Activated naive CD4-positive, alpha-beta T cell treated with anti-CD3 and anti-CD28 coated beads for 36 hours (primary cell): ENCODE measurements at regions not wholly inside any gene's neighbourhood (a gene's known extent, or its start where the extent isn't known, plus 50 kb on each side); places are given as distances from the start of the nearest gene placed in this dataset.
"Not testable (repeated sequence)": the region's sequence is repeated elsewhere in the genome, so short reads cannot be mapped to it uniquely, and the experiment has no call there.

ENCODE experiments used
- CTCF ChIA-PET: fragments of 350-600 bp; sonication (Branson Sonifier 250); formaldehyde crosslinking; loops from one replicate; lab custom pipeline; 2021; ENCODE audit warnings: antibody characterized with exemption; lab: Charles Lee
- DNase-seq: peaks from one replicate; pipeline ENCODE4 v3.0.0-alpha.2; 2020
- H3K27ac Mint-ChIP-seq: one replicate; pipeline ENCODE4 v1.8.0; 2021; ENCODE audit warnings: mild to moderate bottlenecking, mixed read lengths
- H3K27me3 Mint-ChIP-seq: one replicate; pipeline ENCODE4 v1.8.0; 2021; ENCODE audit warnings: low read depth, mixed read lengths
- H3K36me3 Mint-ChIP-seq: one replicate; pipeline ENCODE4 v1.8.0; 2021; ENCODE audit warnings: low read depth, mixed read lengths
- H3K4me1 Mint-ChIP-seq: one replicate; pipeline ENCODE4 v1.8.0; 2021; ENCODE audit warnings: low read depth, mixed read lengths
- H3K4me3 Mint-ChIP-seq: one replicate; pipeline ENCODE4 v1.8.0; 2021; ENCODE audit warnings: mild to moderate bottlenecking, moderate library complexity, mixed read lengths
- H3K9me3 Mint-ChIP-seq: one replicate; pipeline ENCODE4 v1.8.0; 2021; ENCODE audit warnings: mixed read lengths
- intact Hi-C: fragments of 100-400 bp; cut with micrococcal nuclease; formaldehyde crosslinking; loops from one replicate; pipeline ENCODE4 v1.15.1; 2023

DNA sequence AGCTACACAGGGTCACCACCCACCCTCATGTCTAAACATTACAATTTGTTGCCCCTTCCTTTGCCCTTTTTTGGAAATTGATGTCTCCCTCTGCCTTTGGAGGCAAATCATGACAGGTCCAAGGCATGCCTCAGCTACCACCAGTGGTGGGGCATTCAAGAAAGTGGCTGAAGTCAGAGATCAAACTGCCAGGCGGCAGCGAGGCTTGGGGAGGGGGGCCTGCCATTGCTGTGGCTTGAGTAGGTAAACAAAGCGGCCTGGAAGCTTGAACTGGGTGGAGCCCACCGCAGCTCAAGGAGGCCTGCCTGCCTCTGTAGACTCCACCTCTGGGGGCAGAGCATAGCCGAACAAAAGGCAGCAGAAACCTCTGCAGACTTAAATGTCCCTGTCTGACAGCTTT, 152.0 kb upstream of the ATP2B2 start:
- intact Hi-C loops, DNase-seq, H3K36me3 Mint-ChIP-seq, H3K9me3 Mint-ChIP-seq, H3K4me1 Mint-ChIP-seq, H3K4me3 Mint-ChIP-seq, H3K27ac Mint-ChIP-seq: not testable (repeated sequence)
- CTCF ChIA-PET, result interaction anchor here (0.6 kb wide), 1 partner anchor 185 kb away, joined by 4 read pairs; no protein-coding TSS in a partner anchor
- H3K27me3 Mint-ChIP-seq, result peaks cover 17% of the 10 kb centered on the region

DNA sequence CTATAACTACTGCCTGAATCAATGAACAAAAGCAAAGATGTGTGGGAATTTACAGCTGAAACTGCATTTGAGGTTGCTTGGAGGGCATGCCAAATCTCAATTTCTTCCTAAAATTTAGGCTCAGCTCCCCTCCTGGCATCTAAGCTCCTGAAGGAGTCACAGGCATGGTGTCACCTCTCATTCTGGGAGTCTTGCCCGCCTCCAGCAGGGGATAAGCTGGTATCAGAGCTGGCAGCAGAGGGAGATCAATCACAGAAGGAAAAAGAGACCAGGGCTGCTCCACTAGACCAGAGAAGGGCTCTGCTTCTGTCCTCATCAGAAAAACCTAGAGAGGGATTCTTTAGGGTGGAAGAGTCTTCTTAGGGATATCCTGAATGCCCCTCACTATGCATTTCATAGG, 150.4 kb upstream of the SLC6A11 start:
- CTCF ChIA-PET, result no interaction called here
- Mint-ChIP-seq H3K27ac (no peak overlapping the region), H3K4me1 (peaks cover 6% of the 10 kb centered on the region), H3K27me3 (peaks cover 12% of the 10 kb centered on the region), H3K9me3 (no peaks in the 10 kb centered on the region), H3K36me3 (no peaks in the 10 kb centered on the region), H3K4me3 (no peak overlapping the region)
- intact Hi-C loops, result no loop called here
- no peak for DNase-seq

DNA sequence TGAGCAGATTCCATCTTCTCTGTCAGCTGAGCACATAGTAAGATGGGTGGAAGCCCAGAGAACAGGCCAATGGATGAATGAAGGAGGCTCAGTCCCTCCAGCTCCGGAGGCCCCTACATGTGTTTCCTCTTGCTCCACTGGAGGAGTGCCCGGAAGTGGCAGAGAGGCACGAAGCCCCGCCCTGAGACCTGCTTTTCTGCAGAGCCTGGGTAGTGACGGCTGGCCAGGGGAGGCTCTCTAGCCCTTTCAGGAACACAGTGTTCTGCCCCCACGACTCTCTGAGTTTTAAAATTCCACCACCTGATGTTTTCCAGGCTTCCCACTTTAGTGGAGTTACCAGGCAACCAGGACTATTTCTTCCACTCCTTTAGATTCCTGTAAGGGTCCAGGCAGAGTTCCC, 149.4 kb upstream of the SLC6A11 start:
- no peak overlapping the region for H3K4me3 Mint-ChIP-seq
- no peak for DNase-seq

DNA sequence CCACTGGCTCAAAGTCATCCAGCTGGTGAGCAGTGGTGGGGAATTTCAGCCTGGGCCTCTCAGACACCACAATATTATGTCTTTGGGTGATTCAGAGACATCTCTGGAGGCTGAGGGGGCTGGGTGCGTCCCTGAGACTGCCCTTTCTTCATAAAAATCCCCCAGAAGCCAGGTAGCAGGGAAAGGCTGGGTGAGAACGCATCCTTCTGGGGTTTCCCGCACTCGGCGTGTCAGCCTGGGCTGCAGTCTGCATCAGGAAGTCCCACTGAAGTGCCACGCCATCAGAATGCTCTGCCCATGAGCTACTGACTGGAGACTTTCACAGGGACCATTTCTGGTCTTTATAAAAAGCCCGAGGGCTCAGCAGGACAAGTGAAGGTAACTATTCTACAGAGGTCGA, 148.8 kb upstream of the SLC6A11 start:
- Mint-ChIP-seq H3K27me3 (peaks cover 12% of the 10 kb centered on the region), H3K9me3 (no peaks in the 10 kb centered on the region), H3K36me3 (no peaks in the 10 kb centered on the region), H3K27ac (no peak overlapping the region), H3K4me3 (no peak overlapping the region), H3K4me1 (peaks cover 6% of the 10 kb centered on the region)
- CTCF ChIA-PET, result no interaction called here
- DNase-seq, result peak; percentile 6
- intact Hi-C loops, result no loop called here

More for the DNA sequence above, 149.4 kb upstream of the SLC6A11 start:
- Mint-ChIP-seq H3K4me1 (peaks cover 6% of the 10 kb centered on the region), H3K36me3 (no peaks in the 10 kb centered on the region), H3K9me3 (no peaks in the 10 kb centered on the region), H3K27me3 (peaks cover 12% of the 10 kb centered on the region), H3K27ac (no peak overlapping the region)
- CTCF ChIA-PET, result no interaction called here
- intact Hi-C loops, result no loop called here

DNA sequence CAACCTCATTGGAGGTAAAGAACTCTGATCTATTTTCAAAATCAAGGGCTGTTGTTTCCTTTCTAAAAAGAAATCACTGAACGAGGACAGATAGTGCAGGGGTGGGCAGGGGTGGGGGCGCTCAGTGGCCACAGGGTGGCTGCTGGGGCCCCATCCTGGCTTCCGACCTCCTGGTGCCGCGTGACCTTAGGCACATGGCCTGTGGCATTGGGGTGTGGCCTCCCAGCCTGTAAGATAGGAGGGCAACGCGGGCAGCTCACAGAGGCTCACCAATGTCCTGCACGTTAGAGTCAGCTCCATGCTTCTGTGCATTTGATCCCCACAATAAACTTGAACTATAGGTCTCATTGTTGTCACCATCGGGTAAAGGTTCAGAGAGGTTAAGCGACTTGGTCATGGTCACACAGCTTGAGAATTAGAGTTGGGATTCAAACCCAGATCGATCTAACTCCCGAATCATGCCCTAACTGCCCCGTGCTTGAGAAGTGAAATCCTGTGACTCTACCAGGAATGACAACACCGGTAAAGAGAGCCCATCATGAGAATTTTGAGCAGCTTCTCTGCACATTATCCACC, 148.0 kb upstream of the SLC6A11 start:
- intact Hi-C loops, result no loop called here
- Mint-ChIP-seq H3K4me3 (no peak overlapping the region), H3K4me1 (peaks cover 6% of the 10 kb centered on the region), H3K27me3 (peaks cover 12% of the 10 kb centered on the region), H3K27ac (no peak overlapping the region), H3K9me3 (no peaks in the 10 kb centered on the region), H3K36me3 (no peaks in the 10 kb centered on the region)
- CTCF ChIA-PET, result no interaction called here
- DNase-seq, result no peak

DNA sequence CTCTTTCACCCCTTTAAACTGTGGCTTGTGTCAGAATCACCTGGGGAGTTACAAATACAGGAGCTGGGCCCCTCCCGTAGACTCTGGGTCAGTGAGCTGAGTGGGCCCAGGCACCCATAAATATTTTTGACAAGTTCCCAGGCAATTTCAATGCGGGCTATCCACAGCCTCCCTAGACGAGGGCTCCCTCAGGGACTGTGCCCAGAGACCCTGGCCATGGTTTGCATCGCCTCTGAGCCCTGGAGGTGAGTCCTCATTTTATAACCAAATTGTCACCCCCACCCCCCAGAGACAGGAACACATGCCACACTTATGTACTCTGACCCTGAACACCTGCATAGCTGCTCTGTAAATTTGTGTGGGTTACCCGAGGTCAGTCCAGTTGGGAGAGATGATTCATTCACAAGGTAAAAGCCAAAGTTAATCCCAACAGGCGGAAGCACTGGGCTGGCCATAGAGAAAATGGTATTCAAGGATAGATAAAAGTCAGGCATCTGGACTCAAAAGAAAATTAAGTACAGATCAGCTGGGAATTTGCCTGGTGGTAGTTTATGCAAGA, 146.5 kb upstream of the SLC6A11 start:
- Mint-ChIP-seq H3K27me3 (peaks cover 9% of the 10 kb centered on the region), H3K36me3 (no peaks in the 10 kb centered on the region), H3K4me3 (no peak overlapping the region), H3K4me1 (peaks cover 6% of the 10 kb centered on the region), H3K27ac (no peak overlapping the region), H3K9me3 (no peaks in the 10 kb centered on the region)
- DNase-seq, result no peak
- CTCF ChIA-PET, result no interaction called here
- intact Hi-C loops, result no loop called here

DNA sequence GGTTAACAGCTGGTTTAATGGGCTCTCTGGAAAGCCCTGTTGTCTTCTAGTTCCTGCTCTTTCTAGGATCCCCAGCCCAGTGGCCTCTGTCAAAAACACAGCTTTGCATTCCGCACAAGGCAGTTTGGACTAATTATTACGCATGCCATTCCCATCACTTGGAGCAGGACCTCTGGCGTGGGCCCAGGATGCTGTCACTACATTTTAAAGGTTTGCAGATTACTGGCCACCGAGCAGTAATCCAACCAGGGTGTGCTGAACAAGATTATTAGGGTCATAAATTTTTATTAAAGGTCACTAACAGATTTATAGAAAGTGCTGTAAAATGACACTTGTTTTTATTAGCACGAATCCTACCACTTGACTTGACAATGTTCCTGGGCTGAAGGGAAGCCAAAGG, 143.6 kb upstream of the SLC6A11 start:
- Mint-ChIP-seq H3K27ac (no peak overlapping the region), H3K27me3 (peaks cover 2% of the 10 kb centered on the region), H3K36me3 (no peaks in the 10 kb centered on the region), H3K4me3 (no peak overlapping the region), H3K9me3 (no peaks in the 10 kb centered on the region), H3K4me1 (no peaks in the 10 kb centered on the region)
- CTCF ChIA-PET, result no interaction called here
- DNase-seq, result no peak
- intact Hi-C loops, result no loop called here

DNA sequence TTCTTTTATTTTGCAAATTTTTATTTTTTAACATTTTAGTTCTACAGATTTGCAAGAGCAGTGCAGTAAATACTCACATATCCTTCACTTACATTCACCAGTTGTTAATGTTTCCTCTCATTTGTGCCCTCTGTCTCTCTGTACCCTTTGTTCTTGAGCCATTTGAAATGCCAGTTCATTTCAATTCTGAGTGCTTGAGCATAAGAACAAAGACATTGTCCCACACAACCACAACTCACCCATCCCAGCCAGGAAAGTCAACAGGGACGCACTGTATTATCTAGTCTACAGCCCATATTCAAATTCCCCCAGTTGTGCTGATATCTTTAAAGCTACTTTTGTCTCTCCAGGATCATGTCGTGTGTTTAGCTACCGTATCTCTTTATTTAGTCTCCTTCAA, 141.4 kb upstream of the SLC6A11 start:
- Mint-ChIP-seq H3K27me3 (peaks cover 2% of the 10 kb centered on the region), H3K9me3 (no peaks in the 10 kb centered on the region), H3K36me3 (no peaks in the 10 kb centered on the region), H3K27ac (no peak overlapping the region), H3K4me3 (no peak overlapping the region), H3K4me1 (no peaks in the 10 kb centered on the region)
- intact Hi-C loops, result no loop called here
- no peak for DNase-seq
- CTCF ChIA-PET, result no interaction called here

DNA sequence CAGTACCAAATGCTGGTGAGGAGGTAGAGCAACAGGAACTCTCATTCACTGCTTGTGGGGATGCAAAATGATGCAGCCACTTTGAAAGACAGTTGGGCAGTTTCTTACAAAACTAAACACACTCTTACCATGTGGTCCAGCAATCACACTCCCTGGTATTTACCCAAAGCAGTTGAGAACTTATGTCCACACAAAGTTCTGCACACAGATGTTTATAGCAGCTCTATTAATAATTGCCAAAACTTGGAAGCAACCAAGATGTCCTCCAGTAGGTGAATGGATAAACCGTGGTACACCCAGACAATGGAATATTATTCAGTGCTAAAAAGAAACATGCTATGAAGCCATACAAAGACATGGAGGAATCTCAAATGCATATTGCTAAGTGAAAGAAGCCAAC, 139.1 kb upstream of the SLC6A11 start:
- CTCF ChIA-PET, result no interaction called here
- H3K36me3 Mint-ChIP-seq, result no peaks in the 10 kb centered on the region
- intact Hi-C loops, result no loop called here
- H3K4me1 Mint-ChIP-seq, result no peaks in the 10 kb centered on the region
- no peak overlapping the region for H3K27ac Mint-ChIP-seq
- H3K9me3 Mint-ChIP-seq, result no peaks in the 10 kb centered on the region
- peaks cover 2% of the 10 kb centered on the region for H3K27me3 Mint-ChIP-seq
- DNase-seq, result no peak
- H3K4me3 Mint-ChIP-seq, result no peak overlapping the region

DNA sequence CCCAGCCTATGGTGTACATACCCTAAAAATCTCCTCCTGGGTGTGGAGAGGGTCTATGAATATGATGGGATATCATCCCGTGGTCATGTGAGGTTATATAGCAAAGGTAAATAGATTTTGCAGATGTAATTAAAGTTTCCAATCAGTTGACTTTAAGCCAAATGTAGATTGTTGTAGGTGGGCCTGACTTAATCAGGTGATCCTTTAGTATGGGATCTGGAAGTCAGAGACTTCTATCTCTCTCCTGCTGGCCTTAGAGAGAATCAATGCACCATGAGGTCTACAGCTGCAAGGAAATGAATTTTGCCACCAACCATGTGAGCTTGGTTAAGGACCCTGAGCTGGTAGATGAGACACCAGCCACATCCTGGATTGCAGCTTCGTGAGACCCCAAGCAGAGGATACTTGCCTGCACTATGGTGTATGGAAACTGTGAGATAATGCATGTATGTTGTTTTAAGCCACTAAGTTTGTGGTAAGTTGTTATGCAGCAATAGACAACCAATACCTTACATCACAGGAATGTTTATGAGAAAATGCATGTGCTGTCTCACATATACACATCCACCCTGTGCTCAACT, 137.1 kb upstream of the SLC6A11 start:
- peaks cover 2% of the 10 kb centered on the region for H3K27me3 Mint-ChIP-seq
- no peak overlapping the region for H3K27ac Mint-ChIP-seq
- intact Hi-C loops, result no loop called here
- no peaks in the 10 kb centered on the region for H3K9me3 Mint-ChIP-seq
- H3K4me1 Mint-ChIP-seq, result no peaks in the 10 kb centered on the region
- DNase-seq, result no peak
- no peak overlapping the region for H3K4me3 Mint-ChIP-seq
- no peaks in the 10 kb centered on the region for H3K36me3 Mint-ChIP-seq
- CTCF ChIA-PET, result no interaction called here

DNA sequence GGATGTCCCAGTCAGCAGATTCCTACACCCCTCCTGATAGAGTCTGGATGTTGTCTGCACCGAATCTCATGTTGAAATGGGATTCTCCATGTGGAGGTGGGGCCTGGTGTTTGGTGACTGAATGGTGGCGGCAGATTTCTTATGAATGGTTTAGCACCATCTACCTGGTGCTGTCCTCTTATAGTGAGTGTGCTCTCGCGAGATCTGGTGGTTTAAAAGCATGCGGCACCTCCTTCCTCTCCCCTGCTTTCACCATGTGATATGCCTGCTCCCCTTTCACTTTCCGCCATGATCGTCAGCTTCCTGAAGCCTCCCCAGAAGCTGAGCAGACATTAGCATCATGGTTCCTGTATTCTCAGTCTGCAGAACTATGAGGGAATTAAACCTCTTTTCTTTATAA, 135.2 kb upstream of the SLC6A11 start:
- Mint-ChIP-seq H3K27ac (no peak overlapping the region), H3K9me3 (no peaks in the 10 kb centered on the region), H3K4me1 (no peaks in the 10 kb centered on the region), H3K36me3 (no peaks in the 10 kb centered on the region), H3K4me3 (no peak overlapping the region), H3K27me3 (peaks cover 6% of the 10 kb centered on the region)
- intact Hi-C loops, result no loop called here
- CTCF ChIA-PET, result no interaction called here
- DNase-seq, result no peak

DNA sequence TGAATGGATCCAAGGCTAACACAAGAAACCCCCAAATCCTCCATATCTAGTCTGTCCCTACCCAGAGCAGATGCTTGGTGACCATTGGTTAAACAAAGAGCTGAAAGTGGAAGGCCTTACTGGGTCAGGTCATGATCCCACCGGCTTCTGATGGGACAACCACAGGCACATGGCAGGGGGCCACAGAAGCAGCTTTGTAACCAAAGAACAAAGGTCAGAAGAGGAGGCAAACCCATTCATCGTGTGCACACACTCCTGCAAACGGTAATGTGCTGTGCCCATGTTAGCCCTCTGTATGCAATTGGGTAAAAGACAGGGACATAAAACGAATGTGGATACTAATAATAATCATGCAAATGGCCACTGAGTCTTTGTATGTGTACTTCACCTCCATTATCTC, 133.3 kb upstream of the SLC6A11 start:
- no peak overlapping the region for H3K4me3 Mint-ChIP-seq

DNA sequence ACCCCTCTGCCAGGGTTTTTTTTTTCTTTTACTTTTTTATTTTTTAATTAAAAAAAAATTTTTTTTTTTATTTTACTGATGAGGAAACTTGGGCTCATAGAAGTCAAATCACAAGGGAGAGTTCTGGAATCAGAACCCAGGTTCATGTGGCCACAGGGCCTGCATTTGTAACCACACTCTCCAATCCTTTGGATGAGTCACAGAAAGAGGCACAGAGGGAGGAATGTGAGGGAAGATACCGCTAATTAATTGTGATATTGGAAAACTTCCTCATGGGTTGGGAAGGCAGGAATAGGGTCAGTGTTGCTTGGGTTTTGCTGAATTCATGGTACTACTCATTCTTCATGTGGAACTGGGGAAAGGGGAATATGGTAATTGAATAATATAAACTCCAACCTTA, 132.9 kb upstream of the SLC6A11 start:
- Mint-ChIP-seq H3K36me3 (no peaks in the 10 kb centered on the region), H3K4me3 (no peak overlapping the region), H3K27ac (no peak overlapping the region), H3K9me3 (no peaks in the 10 kb centered on the region), H3K4me1 (no peaks in the 10 kb centered on the region), H3K27me3 (peaks cover 6% of the 10 kb centered on the region)
- intact Hi-C loops, result no loop called here
- DNase-seq, result no peak
- CTCF ChIA-PET, result no interaction called here

More for the DNA sequence above, 133.3 kb upstream of the SLC6A11 start:
- Mint-ChIP-seq H3K27me3 (peaks cover 6% of the 10 kb centered on the region), H3K9me3 (no peaks in the 10 kb centered on the region), H3K36me3 (no peaks in the 10 kb centered on the region), H3K27ac (no peak overlapping the region), H3K4me1 (no peaks in the 10 kb centered on the region)
- CTCF ChIA-PET, result no interaction called here
- no peak for DNase-seq
- intact Hi-C loops, result no loop called here
